Gastrocnemius medialis (tissue), 4 donors: ENCODE measurements at regions not wholly inside any gene's neighbourhood (a gene's known extent, or its start where the extent isn't known, plus 50 kb on each side); places are given as distances from the start of the nearest gene placed in this dataset.

Source experiments
- ATAC-seq, 2 donors: fragments of 150-250 bp; one replicate each; pipeline ENCODE4 v1.9.1; 2016
- DNase-seq, 2 donors: peaks; one replicate each; pipeline ENCODE4 v3.0.0-alpha.2; 2019
- H3K27ac ChIP-seq, 4 donors: fragments of 200-600 bp; sonication (generic); 1 replicate in 1 of 4; 2 replicates in 3 of 4; pipeline ENCODE4 v1.5.1; 2016 to 2018; ENCODE audit warnings: mild to moderate bottlenecking in 2 of 4, moderate library complexity in 1 of 4
- H3K27me3 ChIP-seq, 3 donors: fragments of 200-600 bp; sonication (generic) in 2 of 3; 1 replicate in 1 of 3; 2 replicates in 2 of 3; pipeline versions ENCODE4 v1.5.1 to v1.6.0; 2016 to 2019; ENCODE audit warnings: mild to moderate bottlenecking in 1 of 3, moderate library complexity in 1 of 3
- H3K36me3 ChIP-seq, 2 donors: fragments of 200-600 bp; sonication (generic) in 1 of 2; one replicate each; pipeline ENCODE4 v1.5.1; 2017 to 2018
- H3K4me1 ChIP-seq, 2 donors: fragments of 200-600 bp; sonication (generic) in 1 of 2; one replicate each; pipeline ENCODE4 v1.5.1; 2016 to 2017; ENCODE audit warnings: mild to moderate bottlenecking in 2 of 2
- H3K4me3 ChIP-seq, 4 donors: fragments of 200-600 bp; sonication (generic) in 3 of 4; 1 replicate in 1 of 4; 2 replicates in 3 of 4; pipeline ENCODE4 v1.5.1; 2016 to 2019; ENCODE audit warnings: mild to moderate bottlenecking in 2 of 4
- H3K9me3 ChIP-seq, 3 donors: fragments of 200-600 bp; sonication (generic) in 2 of 3; 1 replicate in 1 of 3; 2 replicates in 2 of 3; pipeline ENCODE4 v1.5.1; 2016 to 2019
- CTCF ChIP-seq, 5 experiments: fragments of 450-650 bp in 3 of 5; fragments of 200-600 bp in 2 of 5; sonication (generic) in 2 of 5; IDR thresholded peaks in 4 of 5; conservative IDR thresholded peaks in 1 of 5; 1 replicate in 4 of 5; 2 replicates in 1 of 5; pipeline ENCODE4 v1.5.1; 2016 to 2019; ENCODE audit warnings: antibody characterized with exemption in 5 of 5, mild to moderate bottlenecking in 3 of 5, moderate library complexity in 3 of 5
- POLR2A ChIP-seq, 2 donors: fragments of 450-650 bp; IDR thresholded peaks; one replicate each; pipeline ENCODE4 v1.6.1; 2017; ENCODE audit warnings: antibody characterized with exemption in 2 of 2, mild to moderate bottlenecking in 2 of 2, moderate library complexity in 2 of 2
- in situ Hi-C, 4 donors: fragments of 200-750 bp; cut with MboI; loops; one replicate each; pipeline versions ENCODE4 v1.15.0 to v1.8.0; 2017; ENCODE audit warnings: low sequenced_read_pairs in 4 of 4
- intact Hi-C: fragments of 100-400 bp; cut with DNase I; formaldehyde crosslinking; loops from one replicate; pipeline ENCODE4 v1.15.1; 2023; ENCODE audit warnings: low total_unique reads

GRCh38 chr3:94787066-94787465 is 724.2 kb downstream of the NSUN3 start:
- no peaks in the 10 kb centered on the region for H3K4me1 ChIP-seq
- DNase-seq (no peak), ATAC-seq (no peak)
- H3K27me3 ChIP-seq, result no peaks in the 10 kb centered on the region
- intact Hi-C loops (no loop called here), in situ Hi-C loops (no loop called here)
- H3K4me3 ChIP-seq, result no peak overlapping the region
- H3K27ac ChIP-seq, result no peak overlapping the region
- no peaks in the 10 kb centered on the region for H3K9me3 ChIP-seq
- no peaks in the 10 kb centered on the region for H3K36me3 ChIP-seq
- TF ChIP-seq POLR2A (IDR thresholded peaks at IDR 0.05) (no peak), CTCF (IDR thresholded peaks at IDR 0.05 in 4 of 5, conservative IDR thresholded peaks at IDR 0.05 in 1 of 5) (no peak)

GRCh38 chr3:94787734-94788270 is 724.9 kb downstream of the NSUN3 start:
- ATAC-seq (no peak), DNase-seq (no peak)
- Histone ChIP-seq H3K9me3 (no peaks in the 10 kb centered on the region), H3K36me3 (no peaks in the 10 kb centered on the region), H3K4me3 (no peak overlapping the region), H3K27me3 (no peaks in the 10 kb centered on the region), H3K4me1 (no peaks in the 10 kb centered on the region), H3K27ac (no peak overlapping the region)
- TF ChIP-seq CTCF (IDR thresholded peaks at IDR 0.05 in 4 of 5, conservative IDR thresholded peaks at IDR 0.05 in 1 of 5), result no peak
- TF ChIP-seq POLR2A (IDR thresholded peaks at IDR 0.05), result no peak
- intact Hi-C loops, result no loop called here
- in situ Hi-C loops, result no loop called here

- intact Hi-C loops, result no loop called here
- in situ Hi-C loops, result no loop called here
- Histone ChIP-seq H3K27me3 (no peaks in the 10 kb centered on the region), H3K9me3 (no peaks in the 10 kb centered on the region), H3K27ac (no peak overlapping the region), H3K4me3 (no peak overlapping the region), H3K36me3 (no peaks in the 10 kb centered on the region), H3K4me1 (no peaks in the 10 kb centered on the region)
- DNase-seq (no peak), ATAC-seq (no peak)
- TF ChIP-seq POLR2A (IDR thresholded peaks at IDR 0.05), result no peak
- no peak for TF ChIP-seq CTCF (IDR thresholded peaks at IDR 0.05 in 4 of 5, conservative IDR thresholded peaks at IDR 0.05 in 1 of 5)
These were observed 731.7 kb downstream of the NSUN3 start for GRCh38 chr3:94794563-94794962.

- Histone ChIP-seq H3K27me3 (no peaks in the 10 kb centered on the region), H3K4me1 (no peaks in the 10 kb centered on the region), H3K9me3 (no peaks in the 10 kb centered on the region), H3K27ac (no peak overlapping the region), H3K36me3 (no peaks in the 10 kb centered on the region), H3K4me3 (no peak overlapping the region)
- ATAC-seq (no peak), DNase-seq (no peak)
- in situ Hi-C loops (no loop called here), intact Hi-C loops (no loop called here)
- TF ChIP-seq POLR2A (IDR thresholded peaks at IDR 0.05), result no peak
These were observed 736.7 kb downstream of the NSUN3 start for GRCh38 chr3:94799420-94800060.

- Histone ChIP-seq H3K27ac (no peak overlapping the region), H3K4me3 (no peak overlapping the region), H3K9me3 (no peaks in the 10 kb centered on the region), H3K4me1 (no peaks in the 10 kb centered on the region), H3K27me3 (no peaks in the 10 kb centered on the region), H3K36me3 (no peaks in the 10 kb centered on the region)
- DNase-seq, result no peak
- ATAC-seq, result no peak
- TF ChIP-seq CTCF (IDR thresholded peaks at IDR 0.05 in 4 of 5, conservative IDR thresholded peaks at IDR 0.05 in 1 of 5) (no peak), POLR2A (IDR thresholded peaks at IDR 0.05) (no peak)
- intact Hi-C loops, result no loop called here
- in situ Hi-C loops, result no loop called here
These were observed 749.0 kb downstream of the NSUN3 start for GRCh38 chr3:94811836-94812235.
